ENCODE measurements at regions not wholly inside any gene's neighbourhood (a gene's known extent, or its start where the extent isn't known, plus 50 kb on each side); places are given as distances from the start of the nearest gene placed in this dataset.

DNA sequence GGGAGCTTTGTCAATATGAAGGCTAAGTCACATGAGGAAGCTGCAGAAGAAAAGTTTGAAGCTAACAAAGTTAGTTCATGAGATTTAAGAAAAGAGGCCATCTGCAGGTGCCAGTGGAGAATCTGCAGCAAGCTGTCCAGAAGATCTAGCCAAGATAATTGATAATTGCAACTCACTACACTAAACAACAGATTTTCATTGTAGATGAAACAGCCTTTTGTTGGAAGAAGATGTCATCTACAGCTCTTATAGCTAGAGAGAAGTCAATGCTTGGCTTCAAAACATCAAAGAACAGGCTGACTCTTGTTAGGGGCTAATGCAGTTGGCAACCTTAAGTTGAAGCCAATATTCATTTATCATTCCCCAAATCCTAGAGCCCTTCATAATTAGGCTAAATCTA lies 83.7 kb downstream of the RIN2 start:
- no peak for TF ChIP-seq POLR2AphosphoS5 (IDR thresholded peaks at IDR 0.05)
- TF ChIP-seq, protein P1, sequence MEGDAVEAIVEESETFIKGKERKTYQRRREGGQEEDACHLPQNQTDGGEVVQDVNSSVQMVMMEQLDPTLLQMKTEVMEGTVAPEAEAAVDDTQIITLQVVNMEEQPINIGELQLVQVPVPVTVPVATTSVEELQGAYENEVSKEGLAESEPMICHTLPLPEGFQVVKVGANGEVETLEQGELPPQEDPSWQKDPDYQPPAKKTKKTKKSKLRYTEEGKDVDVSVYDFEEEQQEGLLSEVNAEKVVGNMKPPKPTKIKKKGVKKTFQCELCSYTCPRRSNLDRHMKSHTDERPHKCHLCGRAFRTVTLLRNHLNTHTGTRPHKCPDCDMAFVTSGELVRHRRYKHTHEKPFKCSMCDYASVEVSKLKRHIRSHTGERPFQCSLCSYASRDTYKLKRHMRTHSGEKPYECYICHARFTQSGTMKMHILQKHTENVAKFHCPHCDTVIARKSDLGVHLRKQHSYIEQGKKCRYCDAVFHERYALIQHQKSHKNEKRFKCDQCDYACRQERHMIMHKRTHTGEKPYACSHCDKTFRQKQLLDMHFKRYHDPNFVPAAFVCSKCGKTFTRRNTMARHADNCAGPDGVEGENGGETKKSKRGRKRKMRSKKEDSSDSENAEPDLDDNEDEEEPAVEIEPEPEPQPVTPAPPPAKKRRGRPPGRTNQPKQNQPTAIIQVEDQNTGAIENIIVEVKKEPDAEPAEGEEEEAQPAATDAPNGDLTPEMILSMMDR (IDR thresholded peaks at IDR 0.05): no peak
- no peak for TF ChIP-seq POLR2A (IDR thresholded peaks at IDR 0.05)

Data from stomach (tissue), 4 donors.